Liver (tissue), 8 donors: ENCODE measurements at regions not wholly inside any gene's neighbourhood (a gene's known extent, or its start where the extent isn't known, plus 50 kb on each side); places are given as distances from the start of the nearest gene placed in this dataset.

Experiments
- DNase-seq: peaks from one replicate; pipeline ENCODE4 v3.0.0-alpha.2; 2017; ENCODE audit warnings: low spot score
- H3K27ac ChIP-seq, 2 donors: one replicate each; pipeline ENCODE4 v1.7.0; 2013; ENCODE audit warnings: inconsistent platforms in 2 of 2, low read length in 2 of 2, control low read depth in 1 of 2, low read depth in 1 of 2, mild to moderate bottlenecking in 1 of 2
- H3K27me3 ChIP-seq, 4 donors: one replicate each; pipeline versions ENCODE4 v1.6.1 to v1.7.0; 2013; ENCODE audit warnings: low read length in 3 of 4, inconsistent platforms in 1 of 4, mild to moderate bottlenecking in 1 of 4, moderate library complexity in 1 of 4; ENCODE audit not compliant: control insufficient read depth in 4 of 4, insufficient read depth in 4 of 4
- H3K36me3 ChIP-seq, 4 donors: one replicate each; pipeline versions ENCODE4 v1.6.1 to v1.7.0; 2013; ENCODE audit warnings: low read length in 3 of 4, mild to moderate bottlenecking in 3 of 4, low read depth in 1 of 4, moderate library complexity in 1 of 4; ENCODE audit not compliant: control insufficient read depth in 4 of 4, insufficient read depth in 3 of 4
- H3K4me1 ChIP-seq, 4 donors: one replicate each; pipeline versions ENCODE4 v1.6.1 to v1.7.0; 2013; ENCODE audit warnings: low read length in 3 of 4, mild to moderate bottlenecking in 3 of 4, moderate library complexity in 1 of 4; ENCODE audit not compliant: control insufficient read depth in 4 of 4, insufficient read depth in 4 of 4
- H3K4me3 ChIP-seq, 3 donors: one replicate each; pipeline versions ENCODE4 v1.6.1 to v1.7.0; 2013; ENCODE audit warnings: low read length in 3 of 3, control low read depth in 1 of 3, low read depth in 1 of 3, mild to moderate bottlenecking in 1 of 3
- H3K9ac ChIP-seq, 2 donors: one replicate each; pipeline ENCODE4 v1.7.0; 2013; ENCODE audit warnings: low read length in 2 of 2, mild to moderate bottlenecking in 2 of 2, moderate library complexity in 2 of 2, control low read depth in 1 of 2, low read depth in 1 of 2
- H3K9me3 ChIP-seq, 4 donors: one replicate each; pipeline versions ENCODE4 v1.6.1 to v1.7.0; 2013; ENCODE audit warnings: low read length in 3 of 4; ENCODE audit not compliant: control insufficient read depth in 4 of 4
- EGR1 ChIP-seq, 2 donors: IDR thresholded peaks; 2 replicates each; pipeline ENCODE4 v1.6.1; 2016 to 2018; ENCODE audit warnings: antibody characterized with exemption in 2 of 2, low read depth in 2 of 2
- FOXA1 ChIP-seq: IDR thresholded peaks from 2 replicates; pipeline ENCODE4 v1.6.1; 2016; ENCODE audit warnings: antibody characterized with exemption
- FOXA2 ChIP-seq: IDR thresholded peaks from 2 replicates; pipeline ENCODE4 v1.6.1; 2016; ENCODE audit warnings: antibody characterized with exemption
- GABPA ChIP-seq, 2 donors: IDR thresholded peaks in 1 of 2; conservative IDR thresholded peaks in 1 of 2; 2 replicates each; pipeline ENCODE4 v1.6.1; 2016; ENCODE audit warnings: antibody characterized with exemption in 2 of 2, mild to moderate bottlenecking in 1 of 2, moderate library complexity in 1 of 2
- HNF4A ChIP-seq, 2 donors: conservative IDR thresholded peaks; 2 replicates each; pipeline ENCODE4 v1.6.1; 2016; ENCODE audit warnings: antibody characterized with exemption in 2 of 2, mild to moderate bottlenecking in 2 of 2
- HNF4G ChIP-seq: IDR thresholded peaks from 2 replicates; pipeline ENCODE4 v1.6.1; 2016; ENCODE audit warnings: antibody characterized with exemption
- JUND ChIP-seq, 2 donors: IDR thresholded peaks; 2 replicates each; pipeline ENCODE4 v1.6.1; 2016; ENCODE audit warnings: antibody characterized with exemption in 2 of 2
- MAX ChIP-seq: IDR thresholded peaks from 2 replicates; pipeline ENCODE4 v1.6.1; 2016; ENCODE audit warnings: antibody characterized with exemption
- NR2F2 ChIP-seq: IDR thresholded peaks from 2 replicates; pipeline ENCODE4 v1.6.1; 2016; ENCODE audit warnings: antibody characterized with exemption
- RAD21 ChIP-seq, 2 donors: IDR thresholded peaks; 2 replicates each; pipeline ENCODE4 v1.6.1; 2016; ENCODE audit warnings: antibody characterized with exemption in 2 of 2, mild to moderate bottlenecking in 2 of 2
- RXRA ChIP-seq, 2 donors: IDR thresholded peaks; 2 replicates each; pipeline ENCODE4 v1.6.1; 2017 to 2018; ENCODE audit warnings: antibody characterized with exemption in 2 of 2, mild to moderate bottlenecking in 1 of 2
- SP1 ChIP-seq: IDR thresholded peaks from 2 replicates; pipeline ENCODE4 v1.6.1; 2018; ENCODE audit warnings: antibody characterized with exemption, mild to moderate bottlenecking
- TAF1 ChIP-seq: conservative IDR thresholded peaks from 2 replicates; pipeline ENCODE4 v1.6.1; 2016; ENCODE audit warnings: antibody characterized with exemption, mild to moderate bottlenecking
- YY1 ChIP-seq: IDR thresholded peaks from 2 replicates; pipeline ENCODE4 v1.6.1; 2016; ENCODE audit warnings: antibody characterized with exemption, mild to moderate bottlenecking
- WGBS: extraction: QIAGEN DNeasy Blood & Tissue Kit; methylation state at CpG from one replicate; pipeline ENCODE4 v1.1.7; 2013; 5-methylcytosine and 5-hydroxymethylcytosine counted together
- TF ChIP-seq, protein P1 (sequence below): IDR thresholded peaks from 2 replicates; pipeline ENCODE4 v1.6.1; 2016; ENCODE audit warnings: antibody characterized with exemption
- TF ChIP-seq, protein P2 (sequence below): IDR thresholded peaks from 2 replicates; pipeline ENCODE4 v1.6.1; 2016; ENCODE audit warnings: antibody characterized with exemption, mild to moderate bottlenecking
- TF ChIP-seq, protein P3 (sequence below): fragments of 150-350 bp; IDR thresholded peaks from 2 replicates; pipeline ENCODE4 v1.5.1; 2017; ENCODE audit warnings: improper control_type of control experiment, low read depth, low read length; ENCODE audit not compliant: missing input control
- TF ChIP-seq, protein P4 (sequence below): IDR thresholded peaks from 2 replicates; pipeline ENCODE4 v1.6.1; 2016; ENCODE audit warnings: antibody characterized with exemption
- donor health status: healthy.
- donor health status: healthy.
- donor health status: healthy.
- donor health status: healthy.
- donor health status: healthy.

GRCh38 chr16:35706901-35707300, 2247.5 kb downstream of the TP53TG3F start:
- Histone ChIP-seq H3K4me1 (no peaks in the 10 kb centered on the region), H3K36me3 (no peaks in the 10 kb centered on the region), H3K9me3 (peaks cover 0 to 10% (median 1%) of the 10 kb centered on the region in 4 donors), H3K4me3 (no peak overlapping the region), H3K27ac (no peak overlapping the region), H3K27me3 (no peaks in the 10 kb centered on the region), H3K9ac (no peak overlapping the region)
- WGBS = 94% methylated on average over 2 of the region's 2 CpGs
- TF ChIP-seq HNF4G = no peak
- TF ChIP-seq, protein P1, sequence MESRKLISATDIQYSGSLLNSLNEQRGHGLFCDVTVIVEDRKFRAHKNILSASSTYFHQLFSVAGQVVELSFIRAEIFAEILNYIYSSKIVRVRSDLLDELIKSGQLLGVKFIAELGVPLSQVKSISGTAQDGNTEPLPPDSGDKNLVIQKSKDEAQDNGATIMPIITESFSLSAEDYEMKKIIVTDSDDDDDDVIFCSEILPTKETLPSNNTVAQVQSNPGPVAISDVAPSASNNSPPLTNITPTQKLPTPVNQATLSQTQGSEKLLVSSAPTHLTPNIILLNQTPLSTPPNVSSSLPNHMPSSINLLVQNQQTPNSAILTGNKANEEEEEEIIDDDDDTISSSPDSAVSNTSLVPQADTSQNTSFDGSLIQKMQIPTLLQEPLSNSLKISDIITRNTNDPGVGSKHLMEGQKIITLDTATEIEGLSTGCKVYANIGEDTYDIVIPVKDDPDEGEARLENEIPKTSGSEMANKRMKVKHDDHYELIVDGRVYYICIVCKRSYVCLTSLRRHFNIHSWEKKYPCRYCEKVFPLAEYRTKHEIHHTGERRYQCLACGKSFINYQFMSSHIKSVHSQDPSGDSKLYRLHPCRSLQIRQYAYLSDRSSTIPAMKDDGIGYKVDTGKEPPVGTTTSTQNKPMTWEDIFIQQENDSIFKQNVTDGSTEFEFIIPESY = no peak
- TF ChIP-seq, protein P2, sequence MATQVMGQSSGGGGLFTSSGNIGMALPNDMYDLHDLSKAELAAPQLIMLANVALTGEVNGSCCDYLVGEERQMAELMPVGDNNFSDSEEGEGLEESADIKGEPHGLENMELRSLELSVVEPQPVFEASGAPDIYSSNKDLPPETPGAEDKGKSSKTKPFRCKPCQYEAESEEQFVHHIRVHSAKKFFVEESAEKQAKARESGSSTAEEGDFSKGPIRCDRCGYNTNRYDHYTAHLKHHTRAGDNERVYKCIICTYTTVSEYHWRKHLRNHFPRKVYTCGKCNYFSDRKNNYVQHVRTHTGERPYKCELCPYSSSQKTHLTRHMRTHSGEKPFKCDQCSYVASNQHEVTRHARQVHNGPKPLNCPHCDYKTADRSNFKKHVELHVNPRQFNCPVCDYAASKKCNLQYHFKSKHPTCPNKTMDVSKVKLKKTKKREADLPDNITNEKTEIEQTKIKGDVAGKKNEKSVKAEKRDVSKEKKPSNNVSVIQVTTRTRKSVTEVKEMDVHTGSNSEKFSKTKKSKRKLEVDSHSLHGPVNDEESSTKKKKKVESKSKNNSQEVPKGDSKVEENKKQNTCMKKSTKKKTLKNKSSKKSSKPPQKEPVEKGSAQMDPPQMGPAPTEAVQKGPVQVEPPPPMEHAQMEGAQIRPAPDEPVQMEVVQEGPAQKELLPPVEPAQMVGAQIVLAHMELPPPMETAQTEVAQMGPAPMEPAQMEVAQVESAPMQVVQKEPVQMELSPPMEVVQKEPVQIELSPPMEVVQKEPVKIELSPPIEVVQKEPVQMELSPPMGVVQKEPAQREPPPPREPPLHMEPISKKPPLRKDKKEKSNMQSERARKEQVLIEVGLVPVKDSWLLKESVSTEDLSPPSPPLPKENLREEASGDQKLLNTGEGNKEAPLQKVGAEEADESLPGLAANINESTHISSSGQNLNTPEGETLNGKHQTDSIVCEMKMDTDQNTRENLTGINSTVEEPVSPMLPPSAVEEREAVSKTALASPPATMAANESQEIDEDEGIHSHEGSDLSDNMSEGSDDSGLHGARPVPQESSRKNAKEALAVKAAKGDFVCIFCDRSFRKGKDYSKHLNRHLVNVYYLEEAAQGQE = no peak
- TF ChIP-seq, protein P3, sequence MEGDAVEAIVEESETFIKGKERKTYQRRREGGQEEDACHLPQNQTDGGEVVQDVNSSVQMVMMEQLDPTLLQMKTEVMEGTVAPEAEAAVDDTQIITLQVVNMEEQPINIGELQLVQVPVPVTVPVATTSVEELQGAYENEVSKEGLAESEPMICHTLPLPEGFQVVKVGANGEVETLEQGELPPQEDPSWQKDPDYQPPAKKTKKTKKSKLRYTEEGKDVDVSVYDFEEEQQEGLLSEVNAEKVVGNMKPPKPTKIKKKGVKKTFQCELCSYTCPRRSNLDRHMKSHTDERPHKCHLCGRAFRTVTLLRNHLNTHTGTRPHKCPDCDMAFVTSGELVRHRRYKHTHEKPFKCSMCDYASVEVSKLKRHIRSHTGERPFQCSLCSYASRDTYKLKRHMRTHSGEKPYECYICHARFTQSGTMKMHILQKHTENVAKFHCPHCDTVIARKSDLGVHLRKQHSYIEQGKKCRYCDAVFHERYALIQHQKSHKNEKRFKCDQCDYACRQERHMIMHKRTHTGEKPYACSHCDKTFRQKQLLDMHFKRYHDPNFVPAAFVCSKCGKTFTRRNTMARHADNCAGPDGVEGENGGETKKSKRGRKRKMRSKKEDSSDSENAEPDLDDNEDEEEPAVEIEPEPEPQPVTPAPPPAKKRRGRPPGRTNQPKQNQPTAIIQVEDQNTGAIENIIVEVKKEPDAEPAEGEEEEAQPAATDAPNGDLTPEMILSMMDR = no peak
- TF ChIP-seq TAF1 = no peak
- TF ChIP-seq JUND (IDR thresholded peaks at IDR 0.05) = no peak
- no peak for TF ChIP-seq FOXA2
- TF ChIP-seq GABPA (IDR thresholded peaks at IDR 0.05 in 1 of 2, conservative IDR thresholded peaks at IDR 0.05 in 1 of 2) = no peak
- TF ChIP-seq HNF4A (conservative IDR thresholded peaks at IDR 0.05) = no peak
- TF ChIP-seq NR2F2 = no peak
- no peak for TF ChIP-seq YY1
- no peak for TF ChIP-seq MAX
- no peak for TF ChIP-seq FOXA1
- no peak for TF ChIP-seq RAD21 (IDR thresholded peaks at IDR 0.05)
- no peak for TF ChIP-seq SP1
- no peak for TF ChIP-seq EGR1 (IDR thresholded peaks at IDR 0.05; ENCODE audit: low read depth in 2 of 2)
- TF ChIP-seq, protein P4, sequence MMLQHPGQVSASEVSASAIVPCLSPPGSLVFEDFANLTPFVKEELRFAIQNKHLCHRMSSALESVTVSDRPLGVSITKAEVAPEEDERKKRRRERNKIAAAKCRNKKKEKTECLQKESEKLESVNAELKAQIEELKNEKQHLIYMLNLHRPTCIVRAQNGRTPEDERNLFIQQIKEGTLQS = no peak
- no peak for DNase-seq

DNA sequence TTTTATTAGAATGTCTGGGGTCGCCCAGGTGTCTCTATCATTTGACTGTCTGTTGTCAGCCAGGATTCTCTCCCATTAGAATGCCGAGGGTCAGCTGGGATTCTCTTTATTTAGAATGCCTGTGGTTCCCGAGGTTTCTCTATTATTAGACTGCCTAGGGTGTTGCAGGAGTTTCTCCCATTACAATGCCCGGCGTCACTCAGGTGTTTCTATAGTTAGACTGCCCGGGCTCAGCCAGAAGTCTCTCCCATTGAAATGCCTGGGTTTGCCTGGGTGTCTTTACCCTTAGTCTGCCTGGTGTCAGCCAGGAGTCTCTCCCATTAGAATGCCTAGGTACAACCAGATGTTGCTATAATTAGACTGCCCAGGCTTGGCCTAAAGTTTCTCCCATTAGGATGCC, 2252.0 kb downstream of the TP53TG3F start:
- H3K27ac ChIP-seq = no peak overlapping the region
- H3K9me3 ChIP-seq = peaks cover 2 to 8% (median 7%) of the 10 kb centered on the region in 4 donors
- TF ChIP-seq, protein P4 = no peak
- no peak for TF ChIP-seq HNF4G
- no peak for TF ChIP-seq GABPA (IDR thresholded peaks at IDR 0.05 in 1 of 2, conservative IDR thresholded peaks at IDR 0.05 in 1 of 2)
- TF ChIP-seq RXRA (IDR thresholded peaks at IDR 0.05) = no peak
- TF ChIP-seq, protein P2 = no peak
- TF ChIP-seq YY1 = no peak
- TF ChIP-seq FOXA1 = no peak
- TF ChIP-seq, protein P3 = no peak
- no peak for TF ChIP-seq TAF1
- TF ChIP-seq HNF4A (conservative IDR thresholded peaks at IDR 0.05) = no peak
- no peak for TF ChIP-seq SP1
- H3K9ac ChIP-seq = no peak overlapping the region
- peak; percentile 5 for DNase-seq
- 62% methylated on average over 6 of the region's 6 CpGs for WGBS
- H3K4me1 ChIP-seq = no peaks in the 10 kb centered on the region
- H3K4me3 ChIP-seq = no peak overlapping the region
- no peaks in the 10 kb centered on the region for H3K36me3 ChIP-seq
- H3K27me3 ChIP-seq = no peaks in the 10 kb centered on the region
